Mucosa of descending colon (tissue), 3 donors: ENCODE measurements at regions not wholly inside any gene's neighbourhood (a gene's known extent, or its start where the extent isn't known, plus 50 kb on each side); places are given as distances from the start of the nearest gene placed in this dataset.
A peak's percentile ranks its signal among the peaks of the same experiment; 100 is the strongest.

Experiments
- ATAC-seq: fragments of 200-7000 bp; cut with Tn5 transposase; one replicate; pipeline ENCODE4 v1.9.1; 2020; ENCODE audit warnings: mild to moderate bottlenecking, moderate library complexity
- DNase-seq, 3 donors: peaks; one replicate each; pipeline ENCODE4 v3.0.0-alpha.2; 2020
- H3K36me3 ChIP-seq: fragments of 200-600 bp; one replicate; pipeline ENCODE4 v1.8.0; 2021; ENCODE audit warnings: low read depth, mild to moderate bottlenecking
- H3K4me1 ChIP-seq: fragments of 200-600 bp; one replicate; pipeline ENCODE4 v1.8.0; 2021; ENCODE audit warnings: low read depth, mild to moderate bottlenecking
- H3K4me3 ChIP-seq: fragments of 200-600 bp; one replicate; pipeline ENCODE4 v1.8.0; 2021; ENCODE audit warnings: mild to moderate bottlenecking
- H3K9me3 ChIP-seq: fragments of 200-600 bp; one replicate; pipeline ENCODE4 v1.8.0; 2021; ENCODE audit warnings: mild to moderate bottlenecking
- intact Hi-C, 2 donors: fragments of 100-400 bp; cut with DNase I in 1 of 2; cut with micrococcal nuclease in 1 of 2; formaldehyde crosslinking; loops; one replicate each; pipeline versions ENCODE4 v1.11.0 to v1.11.1; 2022; cut with DNase I, micrococcal nuclease
- TF ChIP-seq, protein P1 (sequence below): fragments of 200-600 bp; IDR thresholded peaks from one replicate; pipeline ENCODE4 v1.8.0; 2022; ENCODE audit warnings: antibody characterized with exemption, mild to moderate bottlenecking
- donor health status: DM: no; HTN: no; CAD: no; lungs with moderate emphysema.
- donor health status: DM: no; HTN: no; CAD: no.
- donor health status: DM: no; HTN: yes; CAD: no.

DNA sequence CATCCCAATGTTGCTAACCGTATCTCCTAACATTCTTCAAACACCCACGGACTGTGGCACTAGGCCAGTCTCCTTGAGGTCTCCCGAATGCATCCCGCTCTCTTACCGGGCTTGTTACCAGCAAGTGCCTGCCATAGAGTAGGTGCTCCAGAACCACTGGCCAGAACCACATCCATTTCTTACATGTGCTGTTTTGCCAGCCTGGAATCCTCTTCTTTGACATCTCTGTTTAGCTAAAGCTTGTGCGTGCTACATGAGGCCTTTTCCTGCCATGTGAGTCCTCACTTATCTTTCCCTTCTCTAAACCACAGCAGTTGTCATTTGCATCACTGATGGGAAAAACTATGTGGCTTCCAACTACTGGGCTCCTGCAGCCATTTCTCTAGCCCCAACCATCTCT lies 397.4 kb downstream of the PCNX1 start:
- H3K9me3 ChIP-seq, result peaks cover 4% of the 10 kb centered on the region
- H3K4me3 ChIP-seq, result no peak overlapping the region
- intact Hi-C loops, result loop anchor here in 1 of 2 donors (10.0 kb wide), 1 partner anchor 150 kb away; no protein-coding TSS in a partner anchor
- no peak for DNase-seq
- ATAC-seq, result no peak
- no peaks in the 10 kb centered on the region for H3K4me1 ChIP-seq
- TF ChIP-seq, protein P1, sequence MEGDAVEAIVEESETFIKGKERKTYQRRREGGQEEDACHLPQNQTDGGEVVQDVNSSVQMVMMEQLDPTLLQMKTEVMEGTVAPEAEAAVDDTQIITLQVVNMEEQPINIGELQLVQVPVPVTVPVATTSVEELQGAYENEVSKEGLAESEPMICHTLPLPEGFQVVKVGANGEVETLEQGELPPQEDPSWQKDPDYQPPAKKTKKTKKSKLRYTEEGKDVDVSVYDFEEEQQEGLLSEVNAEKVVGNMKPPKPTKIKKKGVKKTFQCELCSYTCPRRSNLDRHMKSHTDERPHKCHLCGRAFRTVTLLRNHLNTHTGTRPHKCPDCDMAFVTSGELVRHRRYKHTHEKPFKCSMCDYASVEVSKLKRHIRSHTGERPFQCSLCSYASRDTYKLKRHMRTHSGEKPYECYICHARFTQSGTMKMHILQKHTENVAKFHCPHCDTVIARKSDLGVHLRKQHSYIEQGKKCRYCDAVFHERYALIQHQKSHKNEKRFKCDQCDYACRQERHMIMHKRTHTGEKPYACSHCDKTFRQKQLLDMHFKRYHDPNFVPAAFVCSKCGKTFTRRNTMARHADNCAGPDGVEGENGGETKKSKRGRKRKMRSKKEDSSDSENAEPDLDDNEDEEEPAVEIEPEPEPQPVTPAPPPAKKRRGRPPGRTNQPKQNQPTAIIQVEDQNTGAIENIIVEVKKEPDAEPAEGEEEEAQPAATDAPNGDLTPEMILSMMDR, result no peak
- no peaks in the 10 kb centered on the region for H3K36me3 ChIP-seq

DNA sequence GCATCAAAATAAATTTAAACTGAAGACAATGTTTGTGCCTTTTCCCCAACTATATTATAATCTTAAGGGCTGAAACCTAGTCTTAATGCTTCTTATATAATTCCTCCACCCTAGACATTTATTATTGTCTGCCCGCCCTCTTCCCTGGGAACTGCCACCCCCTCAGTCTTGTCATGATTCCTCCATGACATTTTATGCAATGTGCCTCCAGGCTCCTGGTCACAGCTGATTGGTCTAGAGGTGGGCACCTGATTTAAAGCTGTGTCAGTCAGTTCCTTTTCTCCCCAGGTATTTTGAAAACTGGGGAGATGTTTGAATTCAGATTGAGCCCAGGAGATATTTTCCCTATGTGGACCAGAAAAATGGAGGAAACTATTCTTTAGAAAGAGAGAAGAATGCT lies 401.4 kb downstream of the PCNX1 start:
- intact Hi-C loops, result loop anchor here in 1 of 2 donors (10.0 kb wide), 1 partner anchor 154 kb away; no protein-coding TSS in a partner anchor
- no peak for ATAC-seq
- H3K4me1 ChIP-seq, result no peaks in the 10 kb centered on the region

DNA sequence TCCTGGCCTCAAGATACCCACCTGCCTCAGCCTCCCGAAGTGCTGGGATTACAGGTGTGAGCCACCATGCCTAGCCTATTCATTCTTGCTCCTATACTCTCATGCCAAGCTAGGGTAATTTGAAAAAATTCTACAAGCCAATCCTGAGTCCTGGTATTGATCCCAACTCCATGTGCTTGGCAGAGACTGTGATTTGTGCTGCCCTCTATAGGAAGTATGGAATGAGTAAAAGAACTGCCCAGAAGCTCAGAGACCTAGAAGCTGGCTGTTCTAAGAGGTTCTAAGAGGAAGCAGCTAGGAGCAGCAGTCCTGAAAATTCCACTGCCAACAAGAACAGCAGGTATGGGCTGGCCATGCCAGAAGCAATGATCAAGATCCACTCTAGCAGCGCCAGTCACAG lies 402.5 kb downstream of the PCNX1 start:
- ATAC-seq, result peak; percentile 54
- intact Hi-C loops, result loop anchor here in 1 of 2 donors (10.0 kb wide), 1 partner anchor 155 kb away; no protein-coding TSS in a partner anchor
- no peaks in the 10 kb centered on the region for H3K9me3 ChIP-seq
- DNase-seq, result no peak
- no peaks in the 10 kb centered on the region for H3K4me1 ChIP-seq
- TF ChIP-seq, protein P1, result no peak
- no peak overlapping the region for H3K4me3 ChIP-seq
- no peaks in the 10 kb centered on the region for H3K36me3 ChIP-seq

More for the DNA sequence above, 401.4 kb downstream of the PCNX1 start:
- peaks cover 4% of the 10 kb centered on the region for H3K9me3 ChIP-seq
- TF ChIP-seq, protein P1, result no peak
- H3K4me3 ChIP-seq, result no peak overlapping the region
- no peaks in the 10 kb centered on the region for H3K36me3 ChIP-seq
- DNase-seq, result no peak

DNA sequence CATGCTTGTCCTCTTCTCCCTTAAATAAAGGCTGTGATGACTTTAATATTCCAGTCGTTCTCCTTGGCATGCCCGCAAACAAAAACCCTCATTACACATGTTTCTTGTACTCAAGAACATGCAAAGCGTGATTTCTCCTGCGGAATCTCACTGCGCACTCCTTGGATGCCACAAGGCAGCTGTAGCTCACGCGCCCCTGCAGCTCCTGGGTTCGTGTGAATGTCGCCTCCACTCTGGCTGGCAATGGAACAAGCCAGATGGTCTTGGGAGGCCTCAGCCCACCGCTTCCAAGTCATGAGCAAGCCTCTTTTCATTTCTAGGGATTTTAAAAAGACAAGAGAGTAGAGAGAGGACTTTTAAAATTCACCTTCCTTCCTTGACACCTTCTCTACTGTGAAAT lies 403.8 kb downstream of the PCNX1 start:
- DNase-seq, result no peak
- no peaks in the 10 kb centered on the region for H3K4me1 ChIP-seq
- intact Hi-C loops, result no loop called here

DNA sequence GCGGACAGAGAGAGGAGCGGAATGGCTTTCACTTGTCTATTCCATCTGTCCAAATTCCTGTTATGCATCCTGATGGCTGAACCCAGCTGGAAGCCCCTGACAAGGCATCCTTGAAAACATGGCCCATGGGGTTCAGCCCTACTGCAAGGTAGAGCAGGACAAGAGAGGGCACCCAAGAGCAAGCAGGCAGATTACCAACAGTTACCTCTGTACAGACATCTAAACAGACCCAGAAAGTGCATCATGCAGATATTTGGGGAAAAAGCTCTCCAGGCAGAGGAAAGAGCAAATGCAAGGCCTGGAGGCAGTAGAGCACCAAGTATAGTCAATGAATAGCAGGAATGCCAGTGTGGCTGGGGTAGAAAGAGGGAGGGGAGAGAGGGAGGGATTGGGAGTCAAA lies 407.5 kb downstream of the PCNX1 start:
- Histone ChIP-seq H3K36me3 (no peaks in the 10 kb centered on the region), H3K9me3 (no peaks in the 10 kb centered on the region), H3K4me3 (no peak overlapping the region), H3K4me1 (no peaks in the 10 kb centered on the region)
- intact Hi-C loops, result no loop called here
- ATAC-seq (no peak), DNase-seq (no peak)
- TF ChIP-seq, protein P1, result no peak

More for the DNA sequence above, 403.8 kb downstream of the PCNX1 start:
- no peak for ATAC-seq
- Histone ChIP-seq H3K36me3 (no peaks in the 10 kb centered on the region), H3K9me3 (no peaks in the 10 kb centered on the region), H3K4me3 (no peak overlapping the region)
- TF ChIP-seq, protein P1, result no peak
